Stomach (tissue), 4 donors: ENCODE measurements at regions not wholly inside any gene's neighbourhood (a gene's known extent, or its start where the extent isn't known, plus 50 kb on each side); places are given as distances from the start of the nearest gene placed in this dataset.

Source experiments
- CTCF ChIP-seq, 7 experiments: fragments of 450-650 bp in 4 of 7; fragments of 200-600 bp in 3 of 7; sonication (generic) in 3 of 7; IDR thresholded peaks; one replicate each; pipeline ENCODE4 v1.5.1; 2016 to 2019; ENCODE audit warnings: antibody characterized with exemption in 7 of 7, control low read depth in 2 of 7, mild to moderate bottlenecking in 1 of 7
- EP300 ChIP-seq: sonication (generic); formaldehyde crosslinking; IDR thresholded peaks from one replicate; pipeline ENCODE4 v1.6.1; 2017; ENCODE audit warnings: antibody characterized with exemption
- POLR2A ChIP-seq, 4 donors: fragments of 450-650 bp; IDR thresholded peaks; one replicate each; pipeline ENCODE4 v1.6.1; 2016; ENCODE audit warnings: antibody characterized with exemption in 4 of 4, control low read depth in 2 of 4, mild to moderate bottlenecking in 1 of 4, moderate library complexity in 1 of 4
- POLR2AphosphoS5 ChIP-seq, 3 donors: sonication (generic); formaldehyde crosslinking; IDR thresholded peaks; one replicate each; pipeline ENCODE4 v1.6.1; 2016; ENCODE audit warnings: antibody characterized with exemption in 3 of 3

GRCh38 chr20:22719167-22719591 lies 134.8 kb upstream of the FOXA2 start:
- TF ChIP-seq POLR2AphosphoS5 (IDR thresholded peaks at IDR 0.05) (no peak), CTCF (IDR thresholded peaks at IDR 0.05) (no peak), POLR2A (IDR thresholded peaks at IDR 0.05) (no peak), EP300 (no peak)
